NCI-H774 (cell line): ENCODE measurements at regions not wholly inside any gene's neighbourhood (a gene's known extent, or its start where the extent isn't known, plus 50 kb on each side); places are given as distances from the start of the nearest gene placed in this dataset.
"Not testable (repeated sequence)": the region's sequence is repeated elsewhere in the genome, so short reads cannot be mapped to it uniquely, and the experiment has no call there.

Experiments used
- DNase-seq: peaks from one replicate; lab custom pipeline; 2025; lab: John Stamatoyannopoulos, UW

DNA sequence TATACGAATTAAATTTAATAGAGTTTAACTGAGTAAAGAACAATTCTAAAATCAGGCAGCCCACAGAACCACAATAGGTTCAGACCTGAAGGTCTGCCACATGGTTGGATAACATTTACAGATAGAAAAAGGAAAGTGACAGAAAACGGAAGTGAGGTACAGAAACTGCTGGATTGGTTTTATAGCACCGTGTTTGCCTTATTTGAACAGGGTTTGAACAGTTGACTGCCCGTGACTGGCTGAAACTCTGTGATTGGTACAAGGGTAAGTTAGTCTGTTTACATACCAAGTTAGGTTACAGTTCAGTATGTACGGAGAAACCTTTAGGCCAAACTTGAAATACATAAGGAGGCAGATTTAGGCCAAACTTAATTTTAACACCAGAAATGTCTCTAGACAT, 64.1 kb upstream of the ATXN3L start:
- DNase-seq: no peak

DNA sequence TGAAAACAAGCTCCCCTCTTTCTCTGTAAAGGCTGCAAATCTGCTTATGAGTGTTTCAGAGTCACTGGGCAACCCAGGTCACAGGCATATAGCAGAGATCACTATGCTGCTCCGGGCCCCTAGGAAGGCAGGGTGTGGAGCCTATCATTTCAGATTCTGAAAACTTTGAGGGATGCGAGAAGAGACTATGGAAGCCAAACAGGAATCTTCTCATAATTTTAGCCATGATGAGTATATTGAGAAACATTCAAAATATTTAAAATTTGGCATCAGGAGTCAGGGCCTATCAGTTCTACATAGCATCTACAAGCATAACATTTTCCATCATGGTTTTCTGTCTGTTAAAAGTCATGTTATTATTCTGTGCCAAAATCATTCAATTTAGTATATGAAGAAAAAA, 61.7 kb upstream of the ATXN3L start:
- no peak for DNase-seq

DNA sequence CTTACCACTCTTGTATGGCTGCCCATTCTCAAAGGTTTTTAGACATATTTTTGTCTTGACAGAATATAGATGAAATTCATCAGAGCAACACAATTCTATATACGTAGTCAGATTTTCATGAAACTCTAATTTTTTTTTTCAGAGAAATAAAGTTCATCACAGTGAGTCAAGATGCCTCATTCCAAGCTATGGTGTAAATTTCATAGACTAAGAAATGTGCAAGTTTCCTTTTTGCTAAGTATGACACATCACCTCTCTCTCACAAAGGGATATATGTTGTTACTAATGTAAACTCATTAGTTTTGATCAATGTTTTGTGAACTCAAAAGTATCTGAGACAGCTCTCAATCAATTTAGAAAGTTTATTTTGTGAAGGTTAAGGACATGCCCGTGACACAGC, 60.4 kb upstream of the ATXN3L start:
- DNase-seq: no peak

DNA sequence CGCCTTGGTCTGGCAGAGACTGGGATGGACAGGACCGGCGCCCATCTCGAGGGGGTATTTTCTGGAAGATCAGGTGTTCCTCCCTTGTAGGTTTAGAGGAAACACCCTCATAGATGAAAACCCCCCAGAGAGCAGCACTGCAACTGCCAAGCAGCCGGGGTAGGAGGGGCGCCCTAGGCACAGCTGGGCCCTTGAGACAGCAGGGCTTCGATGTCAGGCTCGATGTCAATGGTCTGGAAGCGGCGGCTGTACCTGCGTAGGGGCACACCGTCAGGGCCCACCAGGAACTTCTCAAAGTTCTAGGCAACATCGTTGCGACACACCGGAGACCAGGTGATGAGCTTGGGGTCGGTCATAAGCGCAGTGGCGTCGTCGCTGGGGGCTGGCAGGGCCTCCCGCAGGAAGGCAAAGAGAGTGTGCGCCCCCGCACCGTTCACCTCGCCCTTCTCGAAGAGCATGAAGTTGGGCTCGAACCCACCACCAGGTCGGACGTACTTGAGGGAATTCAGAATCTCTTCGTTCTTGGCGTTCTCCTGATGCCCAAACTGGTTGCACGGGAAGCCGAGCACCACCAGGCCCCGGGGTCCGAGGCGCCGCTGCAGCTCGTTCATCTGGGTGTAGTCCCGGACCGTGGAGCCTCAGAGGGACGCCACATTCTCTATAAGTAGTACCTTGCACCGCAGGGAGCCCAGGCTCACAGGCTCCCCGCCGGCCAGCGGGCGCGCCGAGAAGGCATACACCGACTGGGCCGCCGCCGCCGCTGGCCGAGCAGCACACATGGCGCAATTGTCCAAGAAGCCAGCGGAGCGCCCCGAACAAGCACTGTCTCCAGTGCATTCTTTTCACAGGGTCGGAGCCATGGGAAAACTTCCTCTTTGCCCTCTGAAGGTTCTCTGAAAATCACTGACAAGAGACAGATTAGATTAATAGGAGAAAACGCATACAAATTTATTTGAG, 59.0 kb upstream of the ATXN3L start:
- DNase-seq: not testable (repeated sequence)

DNA sequence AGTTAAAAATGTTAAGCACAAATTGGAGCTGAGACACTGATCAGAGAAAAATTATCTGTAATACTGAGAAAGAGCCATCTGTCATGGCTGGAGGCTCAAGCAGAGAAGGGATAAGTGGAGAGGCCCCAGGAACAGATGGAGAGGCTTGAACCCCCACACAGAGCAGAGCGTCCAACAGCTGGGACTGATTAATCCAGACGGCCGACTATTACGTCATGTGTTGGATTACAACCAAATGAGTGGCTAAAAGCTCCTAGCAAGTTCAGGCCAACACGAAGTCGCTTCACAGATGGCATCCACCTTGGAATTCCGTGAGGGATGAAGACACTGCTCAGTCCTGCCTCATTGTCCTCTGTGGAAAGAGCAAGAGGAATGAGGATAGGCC, 57.7 kb upstream of the ATXN3L start:
- DNase-seq: no peak

DNA sequence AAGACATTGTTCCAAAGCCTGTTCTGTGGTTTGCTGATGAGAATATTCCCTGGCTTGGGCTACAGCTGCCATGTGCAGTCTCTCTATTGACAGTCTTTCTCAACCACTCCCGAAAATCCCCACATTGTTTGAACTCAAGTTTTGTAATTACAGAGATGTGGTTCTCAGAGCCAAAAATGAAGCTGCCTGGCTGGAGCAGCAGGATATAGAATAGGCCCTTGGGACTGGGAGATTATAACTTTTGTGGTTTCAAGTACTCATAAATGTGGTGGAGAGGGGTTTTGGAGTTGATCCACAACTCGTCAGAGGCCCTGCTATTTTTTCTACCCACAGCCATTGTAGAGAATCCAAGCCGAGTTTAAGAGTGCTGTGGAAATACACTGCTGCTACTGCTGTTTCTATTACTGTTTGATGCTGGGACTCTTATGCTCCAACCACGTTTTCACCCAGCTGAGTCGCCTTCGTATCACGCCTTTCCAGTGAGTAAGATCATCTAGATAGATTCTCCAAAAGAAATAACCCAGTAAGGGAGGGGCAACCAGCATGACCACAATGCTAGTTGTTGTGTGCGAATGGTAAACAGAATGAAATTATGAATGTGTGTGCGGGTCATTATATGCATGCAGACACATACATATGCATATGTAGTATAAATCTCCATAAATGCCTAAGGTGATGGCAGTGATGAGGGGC, 57.1 kb upstream of the ATXN3L start:
- DNase-seq: no peak

DNA sequence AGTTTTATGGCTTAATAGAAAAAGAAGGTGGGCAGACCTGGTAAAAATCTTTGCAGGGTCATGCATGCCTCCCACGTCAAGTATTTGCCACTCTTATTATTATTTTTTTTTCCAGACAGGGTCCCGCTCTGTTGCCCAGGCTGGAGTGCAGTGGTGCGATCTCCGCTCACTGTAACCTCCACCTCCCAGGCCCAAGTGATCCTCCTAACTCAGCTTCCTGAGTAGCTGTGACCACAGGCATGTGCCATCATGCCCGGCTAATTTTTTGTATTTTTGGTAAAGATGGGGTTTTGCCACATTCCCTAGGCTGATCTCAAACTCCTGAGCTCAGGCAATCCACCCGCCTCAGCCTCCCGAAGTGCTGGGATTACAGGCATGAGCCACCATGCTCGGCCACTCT, 55.7 kb upstream of the ATXN3L start:
- not testable (repeated sequence) for DNase-seq

DNA sequence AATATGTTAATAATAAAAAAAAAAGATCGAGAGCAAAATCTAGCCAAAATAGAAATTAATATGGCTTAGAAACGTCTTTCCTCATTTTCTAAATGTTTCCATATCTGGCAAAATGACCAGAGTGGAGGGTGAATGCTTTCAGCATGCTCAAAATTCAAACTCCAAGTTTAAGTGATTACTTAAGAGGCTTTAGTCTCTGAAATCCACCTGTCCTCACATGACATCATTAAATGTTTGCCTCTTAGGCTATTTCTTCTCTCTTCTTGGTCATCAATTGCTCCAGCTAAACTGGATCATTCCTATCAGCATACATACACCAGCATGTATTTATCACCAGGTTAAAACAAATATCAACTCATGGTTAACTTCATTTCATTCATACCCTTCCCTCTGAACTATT, 54.5 kb upstream of the ATXN3L start:
- DNase-seq: no peak

DNA sequence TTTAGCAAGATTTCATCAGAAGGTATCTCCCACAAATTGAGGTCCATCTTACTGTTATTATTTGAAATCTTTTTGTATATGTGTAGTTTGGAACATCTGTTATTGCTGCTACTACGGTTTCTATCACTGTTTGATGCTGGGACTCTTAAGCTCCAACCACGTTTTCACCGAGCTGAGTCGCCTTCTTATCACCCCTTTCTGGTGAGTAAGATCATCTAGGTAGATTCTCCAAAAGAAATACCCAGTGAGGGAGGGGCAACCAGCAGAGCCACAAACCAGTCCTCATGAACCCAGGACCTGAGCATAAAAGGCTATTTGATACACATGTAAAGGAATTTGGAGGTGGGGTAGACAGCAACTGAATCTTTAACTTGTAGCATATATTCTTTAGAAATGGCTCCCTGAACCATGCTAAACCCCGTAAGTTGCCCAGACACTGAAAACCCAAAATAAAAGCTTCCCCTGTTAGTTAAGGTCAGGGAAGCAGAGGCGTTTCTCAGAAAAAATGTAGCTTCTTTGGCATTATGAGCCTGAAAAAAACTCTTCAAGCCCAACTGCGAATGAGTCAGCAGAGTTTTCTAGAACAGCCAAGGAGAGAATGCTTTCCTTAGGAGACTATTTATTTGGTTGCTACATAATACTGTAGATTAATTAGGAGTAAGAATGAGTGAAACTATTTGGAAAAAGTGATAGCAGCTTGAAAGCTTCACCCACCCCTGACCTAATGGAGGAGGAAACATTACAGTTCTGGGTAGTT, 53.8 kb upstream of the ATXN3L start:
- DNase-seq: no peak

DNA sequence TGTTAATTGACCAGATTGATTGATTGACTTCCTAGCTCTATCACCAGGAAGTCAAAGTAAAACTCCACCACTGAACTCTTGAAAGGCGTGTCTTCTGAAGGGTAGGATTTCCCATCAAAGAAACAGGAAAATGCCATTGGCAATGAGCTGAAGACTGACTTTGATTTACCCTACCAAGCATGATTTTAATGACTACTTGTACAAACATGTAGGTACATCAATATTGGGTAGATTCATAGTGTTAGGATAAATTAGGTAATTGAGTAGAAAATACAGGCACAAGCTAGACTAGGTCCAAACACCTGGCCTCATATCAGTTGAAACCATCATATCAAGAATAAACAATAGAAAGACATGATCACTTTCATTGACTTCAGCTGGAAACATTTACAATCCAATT, 53.2 kb upstream of the ATXN3L start:
- no peak for DNase-seq

DNA sequence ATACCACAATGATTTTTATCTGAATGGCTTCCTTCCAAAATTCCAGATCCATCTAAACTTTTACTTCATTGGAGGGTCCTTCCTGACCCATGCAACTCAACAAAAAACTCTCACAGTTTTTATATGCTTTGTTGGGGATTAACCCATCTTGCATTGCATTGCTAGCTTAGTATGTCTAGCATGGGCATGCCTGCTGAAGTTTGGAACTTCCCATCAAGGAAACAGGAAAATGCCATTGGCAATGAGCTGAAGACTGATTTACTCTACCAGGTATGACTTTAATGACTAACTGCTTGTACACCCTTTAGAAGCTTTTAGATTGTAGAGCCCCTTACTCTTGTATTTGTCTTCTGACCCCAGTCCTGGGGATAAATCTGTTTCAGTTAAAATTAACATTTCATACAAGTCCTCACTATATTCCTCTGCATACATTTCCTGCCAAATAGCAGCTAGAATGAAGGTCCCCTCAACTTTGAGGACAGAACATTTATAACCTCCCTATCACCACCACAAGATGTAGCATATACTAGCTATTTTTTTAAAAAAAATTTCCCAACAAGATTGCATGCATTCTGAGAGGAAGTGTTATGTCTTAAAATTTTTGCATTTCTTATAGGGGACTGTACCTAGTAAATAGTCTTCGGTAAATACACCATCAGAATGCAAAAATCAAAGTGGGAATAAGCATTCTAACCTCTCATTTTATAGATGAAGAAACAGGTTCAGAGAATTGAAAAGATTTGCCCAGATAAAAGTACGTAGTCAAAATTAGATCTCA, 52.5 kb upstream of the ATXN3L start:
- no peak for DNase-seq

DNA sequence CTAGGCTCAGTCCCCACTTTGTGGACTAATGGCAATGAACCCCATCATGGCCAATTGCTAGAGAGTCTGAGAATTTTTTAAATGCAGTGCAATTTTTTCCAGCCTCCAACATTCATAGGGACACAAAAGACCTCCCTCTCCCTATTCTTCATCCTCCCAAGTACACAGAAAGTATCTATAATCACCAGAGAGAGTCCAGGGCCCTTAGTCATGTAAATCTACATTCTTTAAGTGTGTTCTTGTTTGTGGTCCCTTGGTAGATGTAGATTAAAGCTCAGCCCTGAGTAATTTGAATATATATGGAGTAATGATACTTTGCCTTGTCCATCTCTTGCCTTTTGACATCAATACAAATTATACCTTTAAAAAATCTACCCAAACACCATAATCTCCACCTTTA, 51.3 kb upstream of the ATXN3L start:
- no peak for DNase-seq

DNA sequence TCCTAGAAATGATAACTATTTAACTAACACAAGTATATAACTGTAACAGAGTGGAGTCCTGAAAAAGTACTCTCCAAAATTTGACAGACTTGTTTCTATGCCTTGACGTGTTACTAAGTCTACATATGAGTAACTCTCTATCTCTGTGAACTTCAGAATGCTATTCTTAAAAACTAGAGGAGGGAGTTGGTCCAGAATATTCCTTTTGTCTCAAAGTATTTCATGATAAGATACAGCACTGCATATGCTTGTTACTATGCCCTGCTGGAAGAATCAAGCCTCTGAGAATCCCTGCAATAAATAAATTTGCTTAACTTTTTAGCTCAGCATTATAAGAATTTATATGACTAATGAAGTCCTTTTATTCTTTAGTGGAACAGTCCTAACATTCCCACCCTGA, 50.9 kb upstream of the ATXN3L start:
- DNase-seq: no peak
